ENCODE measurements at regions not wholly inside any gene's neighbourhood (a gene's known extent, or its start where the extent isn't known, plus 50 kb on each side); places are given as distances from the start of the nearest gene placed in this dataset.

DNA sequence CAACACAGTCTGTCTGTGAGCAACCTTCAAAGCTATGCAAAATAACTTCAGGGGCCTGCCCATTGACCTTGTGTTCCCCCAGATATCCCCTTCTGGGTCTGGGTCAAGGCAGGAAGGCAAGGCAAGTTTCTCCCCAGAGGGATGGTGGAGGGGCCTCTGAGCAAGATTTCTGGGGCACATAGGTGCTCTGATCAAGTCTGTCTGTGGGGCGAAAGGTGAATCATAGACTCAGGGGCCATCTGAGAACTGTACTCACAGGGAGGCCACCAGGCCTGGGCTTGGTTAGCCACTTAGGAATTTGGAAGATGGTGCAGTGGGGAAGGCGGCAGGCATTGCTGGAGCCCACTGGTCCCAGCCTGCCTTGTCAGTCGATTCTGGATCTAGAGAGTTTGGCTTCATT lies 92.4 kb downstream of the MINAR1 start:
- Histone ChIP-seq H3K9me3 (no peaks in the 10 kb centered on the region), H3K27ac (no peak overlapping the region), H3K4me3 (no peak overlapping the region), H3K27me3 (no peaks in the 10 kb centered on the region), H3K4me1 (no peaks in the 10 kb centered on the region), H3K36me3 (no peaks in the 10 kb centered on the region)
- no peak for DNase-seq (ENCODE audit: low spot score)
- TF ChIP-seq, protein P1, sequence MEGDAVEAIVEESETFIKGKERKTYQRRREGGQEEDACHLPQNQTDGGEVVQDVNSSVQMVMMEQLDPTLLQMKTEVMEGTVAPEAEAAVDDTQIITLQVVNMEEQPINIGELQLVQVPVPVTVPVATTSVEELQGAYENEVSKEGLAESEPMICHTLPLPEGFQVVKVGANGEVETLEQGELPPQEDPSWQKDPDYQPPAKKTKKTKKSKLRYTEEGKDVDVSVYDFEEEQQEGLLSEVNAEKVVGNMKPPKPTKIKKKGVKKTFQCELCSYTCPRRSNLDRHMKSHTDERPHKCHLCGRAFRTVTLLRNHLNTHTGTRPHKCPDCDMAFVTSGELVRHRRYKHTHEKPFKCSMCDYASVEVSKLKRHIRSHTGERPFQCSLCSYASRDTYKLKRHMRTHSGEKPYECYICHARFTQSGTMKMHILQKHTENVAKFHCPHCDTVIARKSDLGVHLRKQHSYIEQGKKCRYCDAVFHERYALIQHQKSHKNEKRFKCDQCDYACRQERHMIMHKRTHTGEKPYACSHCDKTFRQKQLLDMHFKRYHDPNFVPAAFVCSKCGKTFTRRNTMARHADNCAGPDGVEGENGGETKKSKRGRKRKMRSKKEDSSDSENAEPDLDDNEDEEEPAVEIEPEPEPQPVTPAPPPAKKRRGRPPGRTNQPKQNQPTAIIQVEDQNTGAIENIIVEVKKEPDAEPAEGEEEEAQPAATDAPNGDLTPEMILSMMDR (IDR thresholded peaks at IDR 0.05): no peak

DNA sequence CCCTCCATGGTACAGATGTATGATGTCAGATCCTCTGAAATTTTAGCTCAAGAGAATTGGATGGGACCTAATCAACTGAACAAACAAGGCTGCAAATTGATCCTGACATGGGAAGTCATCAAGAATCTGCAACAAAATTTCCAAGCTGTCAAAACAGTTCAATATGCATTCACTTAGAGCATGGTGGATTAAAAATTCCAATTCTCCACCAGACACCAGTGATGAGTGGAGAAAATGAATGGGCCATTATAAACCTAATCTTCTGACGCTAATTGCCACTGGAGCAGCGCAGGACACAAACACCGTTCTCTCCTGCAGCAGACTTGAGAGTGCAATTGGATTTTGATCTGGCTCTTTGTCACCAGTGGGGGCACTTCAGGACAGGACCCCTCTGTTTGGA lies 94.2 kb downstream of the MINAR1 start:
- no peaks in the 10 kb centered on the region for H3K9me3 ChIP-seq
- no peaks in the 10 kb centered on the region for H3K27me3 ChIP-seq
- TF ChIP-seq, protein P1 (IDR thresholded peaks at IDR 0.05): no peak
- no peaks in the 10 kb centered on the region for H3K4me1 ChIP-seq
- DNase-seq (ENCODE audit: low spot score): no peak
- H3K27ac ChIP-seq: no peak overlapping the region
- no peak overlapping the region for H3K4me3 ChIP-seq
- no peaks in the 10 kb centered on the region for H3K36me3 ChIP-seq

DNA sequence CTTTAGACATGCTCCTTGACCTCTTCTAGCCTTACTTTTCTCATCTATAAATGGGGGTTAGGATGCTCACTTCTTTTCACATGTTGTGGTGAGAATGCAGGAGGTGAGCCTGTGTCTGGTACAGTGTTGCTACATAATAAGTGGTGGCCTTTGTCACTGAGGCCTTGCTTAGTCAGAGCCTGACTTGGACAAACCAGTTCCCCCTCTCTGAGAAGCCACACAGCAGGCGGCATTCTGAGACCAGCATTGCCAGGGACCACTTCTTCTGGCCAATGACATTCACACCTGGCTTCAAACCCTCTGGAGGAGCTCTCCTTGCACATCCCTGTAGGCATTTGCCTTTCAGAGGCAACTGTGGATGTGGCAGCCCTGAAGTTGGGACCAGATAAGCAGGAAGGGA lies 95.7 kb downstream of the MINAR1 start:
- Histone ChIP-seq H3K9me3 (no peaks in the 10 kb centered on the region), H3K36me3 (no peaks in the 10 kb centered on the region), H3K27me3 (no peaks in the 10 kb centered on the region), H3K4me1 (no peaks in the 10 kb centered on the region), H3K27ac (no peak overlapping the region), H3K4me3 (no peak overlapping the region)
- TF ChIP-seq, protein P1 (IDR thresholded peaks at IDR 0.05): no peak
- no peak for DNase-seq (ENCODE audit: low spot score)

DNA sequence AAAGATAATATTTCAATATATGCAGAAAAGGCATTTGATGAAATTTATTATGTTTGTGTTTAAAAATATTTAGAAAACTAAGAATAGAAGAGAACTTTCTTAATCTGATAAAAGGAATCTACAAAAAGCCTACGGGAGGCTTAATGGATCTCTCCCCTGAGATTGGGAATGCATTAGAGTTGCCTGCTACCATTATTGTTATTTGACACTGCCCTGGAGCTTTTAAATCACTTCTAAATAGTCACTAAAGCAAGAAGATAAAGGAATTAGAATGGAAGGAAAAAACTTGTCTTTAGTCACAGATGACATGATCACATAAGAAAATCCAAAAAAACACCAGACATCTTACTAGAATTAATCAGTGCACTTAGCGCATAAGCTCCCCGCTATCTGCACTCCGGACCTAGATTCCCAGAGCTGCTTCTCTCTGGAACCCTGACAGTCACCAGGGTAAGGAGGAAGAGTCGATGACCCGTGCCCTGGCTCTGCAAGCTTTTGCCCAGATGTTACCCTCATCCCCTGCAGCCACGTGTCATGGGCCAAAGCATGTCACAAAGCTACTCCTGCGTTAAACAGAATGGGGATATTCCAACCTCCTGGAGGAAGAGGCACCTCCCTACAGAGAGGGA lies 97.1 kb downstream of the MINAR1 start:
- Histone ChIP-seq H3K27me3 (no peaks in the 10 kb centered on the region), H3K9me3 (no peaks in the 10 kb centered on the region), H3K4me1 (no peaks in the 10 kb centered on the region), H3K36me3 (no peaks in the 10 kb centered on the region), H3K27ac (no peak overlapping the region), H3K4me3 (no peak overlapping the region)
- TF ChIP-seq, protein P1 (IDR thresholded peaks at IDR 0.05): no peak
- no peak for DNase-seq (ENCODE audit: low spot score)

DNA sequence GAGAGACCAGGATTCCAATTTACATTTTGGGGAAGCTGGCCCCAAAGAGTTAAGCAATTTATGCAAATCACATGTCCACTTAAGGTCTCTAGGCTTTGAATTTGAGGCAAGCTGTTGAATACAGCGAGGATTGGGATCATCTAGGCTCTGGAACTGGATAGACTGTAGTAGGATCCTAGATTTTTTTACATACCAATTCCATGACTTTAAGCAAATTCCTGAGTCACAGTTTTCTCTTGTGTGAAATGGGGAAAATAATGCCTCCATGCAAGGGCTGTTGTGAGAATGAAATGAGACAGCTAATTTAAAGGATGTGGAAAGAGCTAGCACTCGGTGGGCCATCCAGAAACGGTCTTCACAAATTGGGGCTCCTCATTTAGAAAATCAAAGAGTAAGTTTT lies 103.4 kb downstream of the MINAR1 start:
- Histone ChIP-seq H3K9me3 (no peaks in the 10 kb centered on the region), H3K27me3 (no peaks in the 10 kb centered on the region), H3K4me1 (no peaks in the 10 kb centered on the region), H3K4me3 (no peak overlapping the region), H3K27ac (no peak overlapping the region), H3K36me3 (no peaks in the 10 kb centered on the region)
- no peak for DNase-seq (ENCODE audit: low spot score)
- TF ChIP-seq, protein P1 (IDR thresholded peaks at IDR 0.05): no peak

DNA sequence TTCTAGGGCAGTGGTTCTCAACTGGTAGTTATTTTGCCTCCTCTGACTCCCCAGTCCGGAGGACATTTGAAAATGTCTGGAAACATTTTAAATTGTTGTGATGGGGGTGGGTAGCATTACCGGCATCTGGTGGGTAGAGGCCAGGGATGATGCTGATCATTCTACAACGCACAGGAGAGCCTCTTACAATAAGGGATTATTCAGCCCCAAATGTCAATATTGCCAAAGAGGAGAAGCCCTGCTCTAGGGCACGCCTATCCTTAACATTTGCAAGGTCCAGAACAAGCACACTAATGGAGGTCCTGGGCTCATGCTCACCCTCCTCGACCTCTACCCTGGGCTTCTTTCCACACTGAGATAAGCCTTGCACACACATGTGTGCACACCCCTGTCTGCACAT lies 106.4 kb downstream of the MINAR1 start:
- H3K9me3 ChIP-seq: no peaks in the 10 kb centered on the region
- H3K36me3 ChIP-seq: no peaks in the 10 kb centered on the region
- no peaks in the 10 kb centered on the region for H3K27me3 ChIP-seq
- DNase-seq (ENCODE audit: low spot score): no peak
- no peaks in the 10 kb centered on the region for H3K4me1 ChIP-seq
- TF ChIP-seq, protein P1 (IDR thresholded peaks at IDR 0.05): no peak
- H3K4me3 ChIP-seq: no peak overlapping the region
- H3K27ac ChIP-seq: no peak overlapping the region
